ENCODE measurements at regions not wholly inside any gene's neighbourhood (a gene's known extent, or its start where the extent isn't known, plus 50 kb on each side); places are given as distances from the start of the nearest gene placed in this dataset.

DNA sequence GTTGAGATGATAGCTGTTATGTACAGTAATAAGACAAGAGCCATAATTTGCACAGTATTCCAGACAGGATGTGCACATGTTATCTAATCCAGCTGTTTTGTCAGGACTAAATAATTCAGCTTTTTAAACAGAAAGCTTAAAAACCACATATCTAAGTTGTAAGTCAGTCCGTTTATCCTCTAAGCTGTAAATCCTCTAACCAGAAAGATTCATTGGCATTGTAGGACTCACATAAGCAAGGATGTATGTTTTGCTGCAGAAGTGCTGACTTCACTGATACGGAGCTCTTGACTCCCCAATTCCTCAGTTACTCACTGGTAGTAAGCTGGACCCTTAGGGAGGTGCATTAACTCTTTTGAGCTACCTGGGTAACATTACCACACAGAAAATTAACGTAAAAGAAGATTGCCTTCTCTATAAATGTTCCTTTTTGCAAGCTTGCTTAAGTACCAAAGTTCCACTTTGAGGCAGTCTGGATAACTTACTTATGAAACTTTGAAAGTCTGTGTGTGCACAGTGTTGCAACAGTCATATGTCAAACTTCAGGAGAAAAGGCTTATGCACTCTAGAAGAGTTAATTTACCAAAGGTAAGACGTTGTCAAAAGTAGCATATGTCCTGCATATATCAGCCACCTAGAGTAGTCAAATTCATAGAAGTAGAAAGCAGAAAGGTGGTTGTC lies 58.3 kb upstream of the MAGEB2 start:
- Histone ChIP-seq H3K36me3 (no peaks in the 10 kb centered on the region), H3K4me1 (no peaks in the 10 kb centered on the region), H3K27me3 (no peaks in the 10 kb centered on the region), H3K27ac (no peak overlapping the region), H3K4me3 (no peak overlapping the region), H3K9me3 (no peaks in the 10 kb centered on the region)
- intact Hi-C loops (cut with DNase I), result no loop called here
- TF ChIP-seq, protein P1, sequence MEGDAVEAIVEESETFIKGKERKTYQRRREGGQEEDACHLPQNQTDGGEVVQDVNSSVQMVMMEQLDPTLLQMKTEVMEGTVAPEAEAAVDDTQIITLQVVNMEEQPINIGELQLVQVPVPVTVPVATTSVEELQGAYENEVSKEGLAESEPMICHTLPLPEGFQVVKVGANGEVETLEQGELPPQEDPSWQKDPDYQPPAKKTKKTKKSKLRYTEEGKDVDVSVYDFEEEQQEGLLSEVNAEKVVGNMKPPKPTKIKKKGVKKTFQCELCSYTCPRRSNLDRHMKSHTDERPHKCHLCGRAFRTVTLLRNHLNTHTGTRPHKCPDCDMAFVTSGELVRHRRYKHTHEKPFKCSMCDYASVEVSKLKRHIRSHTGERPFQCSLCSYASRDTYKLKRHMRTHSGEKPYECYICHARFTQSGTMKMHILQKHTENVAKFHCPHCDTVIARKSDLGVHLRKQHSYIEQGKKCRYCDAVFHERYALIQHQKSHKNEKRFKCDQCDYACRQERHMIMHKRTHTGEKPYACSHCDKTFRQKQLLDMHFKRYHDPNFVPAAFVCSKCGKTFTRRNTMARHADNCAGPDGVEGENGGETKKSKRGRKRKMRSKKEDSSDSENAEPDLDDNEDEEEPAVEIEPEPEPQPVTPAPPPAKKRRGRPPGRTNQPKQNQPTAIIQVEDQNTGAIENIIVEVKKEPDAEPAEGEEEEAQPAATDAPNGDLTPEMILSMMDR (IDR thresholded peaks at IDR 0.05), result no peak
- ATAC-seq, result no peak
- no peak for DNase-seq

DNA sequence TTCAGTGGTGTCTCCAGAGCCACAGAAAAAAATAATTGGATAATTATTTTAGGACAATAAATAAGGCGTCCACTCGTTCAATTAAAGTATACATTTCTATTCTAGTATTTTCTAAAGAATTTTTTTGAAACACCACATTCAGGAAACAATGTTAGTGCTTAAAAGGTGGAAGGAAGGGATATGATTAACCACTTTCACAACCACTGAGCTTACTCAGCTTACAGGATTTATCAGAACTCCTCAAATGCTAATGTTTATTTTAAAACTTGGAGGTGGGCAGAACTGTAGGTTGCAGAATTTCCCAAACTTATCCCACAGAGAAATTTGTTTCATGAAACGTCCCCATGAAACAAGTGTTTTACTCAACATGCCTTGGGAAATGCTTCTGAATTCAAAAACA lies 54.3 kb upstream of the MAGEB2 start:
- H3K27me3 ChIP-seq, result no peaks in the 10 kb centered on the region
- H3K9me3 ChIP-seq, result no peaks in the 10 kb centered on the region
- TF ChIP-seq, protein P1 (IDR thresholded peaks at IDR 0.05), result no peak
- ATAC-seq (no peak), DNase-seq (no peak)
- intact Hi-C loops (cut with DNase I), result no loop called here
- H3K27ac ChIP-seq, result no peak overlapping the region
- H3K36me3 ChIP-seq, result no peaks in the 10 kb centered on the region
- no peaks in the 10 kb centered on the region for H3K4me1 ChIP-seq
- H3K4me3 ChIP-seq, result no peak overlapping the region

Data from left lung (tissue), 4 donors.